ENCODE measurements at regions not wholly inside any gene's neighbourhood (a gene's known extent, or its start where the extent isn't known, plus 50 kb on each side); places are given as distances from the start of the nearest gene placed in this dataset.

DNA sequence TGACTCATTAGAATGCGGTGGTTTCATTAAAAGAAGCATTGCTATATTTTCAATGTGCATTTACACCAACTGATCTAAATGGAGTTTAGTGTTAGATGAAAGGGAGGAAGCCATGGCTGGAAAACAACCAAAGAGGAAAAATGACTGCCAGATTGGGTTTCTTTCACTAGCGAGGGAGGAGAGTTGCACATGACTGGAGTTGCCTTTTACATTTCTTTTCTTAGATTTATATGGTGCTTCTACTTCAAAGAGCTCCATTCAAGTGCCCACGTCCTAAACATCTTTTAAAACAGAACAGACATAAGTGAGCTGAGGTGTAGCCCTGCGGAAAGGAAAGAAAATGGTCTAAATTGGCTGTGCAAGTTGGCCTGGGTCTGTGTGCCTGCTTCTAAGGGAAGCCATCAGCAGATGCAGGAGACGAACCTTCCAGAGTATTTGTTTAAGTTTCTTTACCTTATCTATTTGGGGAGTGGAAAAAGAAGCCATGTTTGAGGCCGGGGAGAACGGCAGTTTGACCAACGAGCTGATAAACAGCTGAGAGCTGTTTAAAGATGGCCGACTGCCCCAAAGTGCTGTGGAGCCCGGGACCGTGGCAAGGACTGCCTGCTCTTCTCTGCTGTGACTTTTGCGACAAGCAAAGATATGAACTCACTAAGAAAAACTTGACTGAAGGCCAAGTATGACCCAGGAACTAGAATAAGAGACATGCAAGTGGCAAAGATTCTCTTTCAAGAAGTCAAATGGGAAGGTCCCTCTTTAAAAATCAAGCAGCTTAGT lies 327.0 kb downstream of the ZNF516 start:
- Histone ChIP-seq H3K4me3 (replicated peaks in 1 of 4; ENCODE audit: control extremely low read depth in 1 of 4, insufficient read depth in 1 of 4, low read depth in 3 of 4, low read length in 4 of 4) (no peak overlapping the region), H3K79me2 (ENCODE audit: control insufficient read depth, insufficient read depth, low read length) (no peaks in the 10 kb centered on the region), H2AFZ (ENCODE audit: low read length) (no peak overlapping the region), H4K20me1 (ENCODE audit: control insufficient read depth, extremely low read depth, insufficient read depth, low read length) (no peaks in the 10 kb centered on the region), H3K27me3 (ENCODE audit: control insufficient read depth, insufficient read depth, low read length) (no peaks in the 10 kb centered on the region), H3K36me3 (ENCODE audit: control insufficient read depth, insufficient read depth, low read length) (no peaks in the 10 kb centered on the region), H3K9ac (ENCODE audit: insufficient read depth, low read length) (no peak overlapping the region), H3K27ac (ENCODE audit: insufficient read depth, low read length) (no peak overlapping the region), H3K4me1 (ENCODE audit: control insufficient read depth, extremely low read depth, insufficient read depth, low read length) (no peaks in the 10 kb centered on the region), H3K4me2 (ENCODE audit: extremely low read depth, insufficient read depth, low read length) (no peak overlapping the region), H3K9me3 (ENCODE audit: control insufficient read depth, insufficient read depth, low read depth, low read length) (no peaks in the 10 kb centered on the region)
- peak in 1 of 2 donors; percentile 0 for DNase-seq (ENCODE audit: low read depth in 2 of 2)
- no peak for TF ChIP-seq EZH2 (IDR thresholded peaks at IDR 0.05; ENCODE audit: low read length, missing control alignments)
- TF ChIP-seq, protein P1, sequence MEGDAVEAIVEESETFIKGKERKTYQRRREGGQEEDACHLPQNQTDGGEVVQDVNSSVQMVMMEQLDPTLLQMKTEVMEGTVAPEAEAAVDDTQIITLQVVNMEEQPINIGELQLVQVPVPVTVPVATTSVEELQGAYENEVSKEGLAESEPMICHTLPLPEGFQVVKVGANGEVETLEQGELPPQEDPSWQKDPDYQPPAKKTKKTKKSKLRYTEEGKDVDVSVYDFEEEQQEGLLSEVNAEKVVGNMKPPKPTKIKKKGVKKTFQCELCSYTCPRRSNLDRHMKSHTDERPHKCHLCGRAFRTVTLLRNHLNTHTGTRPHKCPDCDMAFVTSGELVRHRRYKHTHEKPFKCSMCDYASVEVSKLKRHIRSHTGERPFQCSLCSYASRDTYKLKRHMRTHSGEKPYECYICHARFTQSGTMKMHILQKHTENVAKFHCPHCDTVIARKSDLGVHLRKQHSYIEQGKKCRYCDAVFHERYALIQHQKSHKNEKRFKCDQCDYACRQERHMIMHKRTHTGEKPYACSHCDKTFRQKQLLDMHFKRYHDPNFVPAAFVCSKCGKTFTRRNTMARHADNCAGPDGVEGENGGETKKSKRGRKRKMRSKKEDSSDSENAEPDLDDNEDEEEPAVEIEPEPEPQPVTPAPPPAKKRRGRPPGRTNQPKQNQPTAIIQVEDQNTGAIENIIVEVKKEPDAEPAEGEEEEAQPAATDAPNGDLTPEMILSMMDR (conservative IDR thresholded peaks at IDR 0.05 in 1 of 2, IDR thresholded peaks at IDR 0.05 in 1 of 2; ENCODE audit: low read depth in 1 of 2, low read length in 2 of 2) = no peak

DNA sequence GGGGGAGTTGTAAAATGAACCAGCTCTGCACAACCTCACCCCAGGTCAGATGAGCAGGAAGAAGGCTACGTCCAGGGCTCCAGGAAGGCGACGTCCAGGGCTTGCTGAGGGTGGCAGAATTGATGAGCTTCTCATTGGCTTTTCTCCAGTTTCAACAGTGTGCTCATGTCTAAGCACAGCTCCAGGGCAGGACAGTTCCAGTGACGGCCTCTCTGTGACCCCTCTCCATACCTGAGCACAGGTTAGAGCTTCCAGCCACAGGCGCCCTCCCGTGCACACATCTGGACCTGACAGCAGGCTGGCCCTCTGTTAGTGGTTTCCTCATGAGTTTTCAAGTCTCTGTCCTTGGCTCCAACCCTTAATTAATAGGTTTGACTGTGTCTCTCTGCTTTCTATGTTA lies 327.6 kb downstream of the ZNF516 start:
- H3K27ac ChIP-seq (ENCODE audit: insufficient read depth, low read length) = no peak overlapping the region
- no peaks in the 10 kb centered on the region for H3K27me3 ChIP-seq (ENCODE audit: control insufficient read depth, insufficient read depth, low read length)
- TF ChIP-seq, protein P1 (conservative IDR thresholded peaks at IDR 0.05 in 1 of 2, IDR thresholded peaks at IDR 0.05 in 1 of 2; ENCODE audit: low read depth in 1 of 2, low read length in 2 of 2) = no peak
- TF ChIP-seq EZH2 (IDR thresholded peaks at IDR 0.05; ENCODE audit: low read length, missing control alignments) = no peak
- H3K36me3 ChIP-seq (ENCODE audit: control insufficient read depth, insufficient read depth, low read length) = no peaks in the 10 kb centered on the region
- H3K4me2 ChIP-seq (ENCODE audit: extremely low read depth, insufficient read depth, low read length) = no peak overlapping the region
- DNase-seq (ENCODE audit: low read depth in 2 of 2) = no peak
- H3K9ac ChIP-seq (ENCODE audit: insufficient read depth, low read length) = no peak overlapping the region
- H2AFZ ChIP-seq (ENCODE audit: low read length) = no peak overlapping the region
- no peaks in the 10 kb centered on the region for H3K4me1 ChIP-seq (ENCODE audit: control insufficient read depth, extremely low read depth, insufficient read depth, low read length)
- no peaks in the 10 kb centered on the region for H4K20me1 ChIP-seq (ENCODE audit: control insufficient read depth, extremely low read depth, insufficient read depth, low read length)
- no peak overlapping the region for H3K4me3 ChIP-seq (replicated peaks in 1 of 4; ENCODE audit: control extremely low read depth in 1 of 4, insufficient read depth in 1 of 4, low read depth in 3 of 4, low read length in 4 of 4)
- H3K9me3 ChIP-seq (ENCODE audit: control insufficient read depth, insufficient read depth, low read depth, low read length) = no peaks in the 10 kb centered on the region
- no peaks in the 10 kb centered on the region for H3K79me2 ChIP-seq (ENCODE audit: control insufficient read depth, insufficient read depth, low read length)

- Histone ChIP-seq H3K9me3 (ENCODE audit: control insufficient read depth, insufficient read depth, low read depth, low read length) (no peaks in the 10 kb centered on the region), H3K9ac (ENCODE audit: insufficient read depth, low read length) (no peak overlapping the region), H3K36me3 (ENCODE audit: control insufficient read depth, insufficient read depth, low read length) (no peaks in the 10 kb centered on the region), H3K4me3 (replicated peaks in 1 of 4; ENCODE audit: control extremely low read depth in 1 of 4, insufficient read depth in 1 of 4, low read depth in 3 of 4, low read length in 4 of 4) (no peak overlapping the region), H4K20me1 (ENCODE audit: control insufficient read depth, extremely low read depth, insufficient read depth, low read length) (no peaks in the 10 kb centered on the region), H3K4me1 (ENCODE audit: control insufficient read depth, extremely low read depth, insufficient read depth, low read length) (no peaks in the 10 kb centered on the region), H3K27me3 (ENCODE audit: control insufficient read depth, insufficient read depth, low read length) (no peaks in the 10 kb centered on the region), H3K79me2 (ENCODE audit: control insufficient read depth, insufficient read depth, low read length) (no peaks in the 10 kb centered on the region), H2AFZ (ENCODE audit: low read length) (no peak overlapping the region), H3K27ac (ENCODE audit: insufficient read depth, low read length) (no peak overlapping the region), H3K4me2 (ENCODE audit: extremely low read depth, insufficient read depth, low read length) (no peak overlapping the region)
- DNase-seq (ENCODE audit: low read depth in 2 of 2) = no peak
- TF ChIP-seq, protein P1 (conservative IDR thresholded peaks at IDR 0.05 in 1 of 2, IDR thresholded peaks at IDR 0.05 in 1 of 2; ENCODE audit: low read depth in 1 of 2, low read length in 2 of 2) = no peak
- no peak for TF ChIP-seq EZH2 (IDR thresholded peaks at IDR 0.05; ENCODE audit: low read length, missing control alignments)
Observed at GRCh38 chr18:76162886-76163285, 332.2 kb downstream of the ZNF516 start.

Measured in fibroblast of lung (primary cell).